Stomach (tissue), 8 donors: ENCODE measurements at regions not wholly inside any gene's neighbourhood (a gene's known extent, or its start where the extent isn't known, plus 50 kb on each side); places are given as distances from the start of the nearest gene placed in this dataset.
"Not testable (repeated sequence)": the region's sequence is repeated elsewhere in the genome, so short reads cannot be mapped to it uniquely, and the experiment has no call there.

Experiments
- DNase-seq, 2 donors: peaks; one replicate each; pipeline versions ENCODE4 v3.0.0 to v3.0.0-alpha.2; 2013 to 2019
- H3K27ac ChIP-seq, 5 donors: fragments of 200-600 bp in 4 of 5; sonication (generic) in 4 of 5; one replicate each; pipeline ENCODE4 v1.5.1; 2013 to 2019; ENCODE audit warnings: mild to moderate bottlenecking in 1 of 5, moderate library complexity in 1 of 5
- H3K27me3 ChIP-seq, 3 donors: fragments of 200-600 bp; sonication (generic); one replicate each; pipeline ENCODE4 v1.5.1; 2017 to 2019; ENCODE audit warnings: mixed run types in 1 of 3
- H3K36me3 ChIP-seq, 4 donors: fragments of 200-600 bp; sonication (generic); 1 replicate in 3 of 4; 2 replicates in 1 of 4; pipeline ENCODE4 v1.5.1; 2016 to 2019
- H3K4me1 ChIP-seq, 4 donors: fragments of 200-600 bp; sonication (generic); one replicate each; pipeline ENCODE4 v1.5.1; 2016 to 2019
- H3K4me3 ChIP-seq, 4 donors: fragments of 200-600 bp; sonication (generic) in 3 of 4; one replicate each; pipeline ENCODE4 v1.5.1; 2016 to 2019; ENCODE audit warnings: mild to moderate bottlenecking in 1 of 4
- H3K9me3 ChIP-seq, 4 donors: fragments of 200-600 bp; sonication (generic); one replicate each; pipeline ENCODE4 v1.5.1; 2016 to 2019
- CTCF ChIP-seq, 7 experiments: fragments of 450-650 bp in 4 of 7; fragments of 200-600 bp in 3 of 7; sonication (generic) in 3 of 7; IDR thresholded peaks; one replicate each; pipeline ENCODE4 v1.5.1; 2016 to 2019; ENCODE audit warnings: antibody characterized with exemption in 7 of 7, control low read depth in 2 of 7, mild to moderate bottlenecking in 1 of 7
- EP300 ChIP-seq: sonication (generic); formaldehyde crosslinking; IDR thresholded peaks from one replicate; pipeline ENCODE4 v1.6.1; 2017; ENCODE audit warnings: antibody characterized with exemption
- POLR2A ChIP-seq, 4 donors: fragments of 450-650 bp; IDR thresholded peaks; one replicate each; pipeline ENCODE4 v1.6.1; 2016; ENCODE audit warnings: antibody characterized with exemption in 4 of 4, control low read depth in 2 of 4, mild to moderate bottlenecking in 1 of 4, moderate library complexity in 1 of 4
- POLR2AphosphoS5 ChIP-seq, 3 donors: sonication (generic); formaldehyde crosslinking; IDR thresholded peaks; one replicate each; pipeline ENCODE4 v1.6.1; 2016; ENCODE audit warnings: antibody characterized with exemption in 3 of 3
- WGBS, 5 donors: extraction: QIAGEN DNeasy Blood & Tissue Kit in 3 of 5; methylation state at CpG; one replicate each; pipeline versions ENCODE4 v1.1.5 to v1.1.7; 2013 to 2018; 5-methylcytosine and 5-hydroxymethylcytosine counted together
- intact Hi-C: fragments of 100-400 bp; cut with DNase I; formaldehyde crosslinking; loops from one replicate; pipeline ENCODE4 v1.15.1; 2023; ENCODE audit warnings: low total_unique reads
- donor health status: healthy with polysubstance abuse.
- donor health status: Bipolar disorder and iron deficiency.
- donor health status: healthy.

- no peaks in the 10 kb centered on the region for H3K4me1 ChIP-seq
- 62 to 87% (median 82%) methylated on average over 3 of the region's 3 CpGs for WGBS, 5 donors
- DNase-seq: no peak
- no peaks in the 10 kb centered on the region for H3K36me3 ChIP-seq
- H3K4me3 ChIP-seq: no peak overlapping the region
- intact Hi-C loops: no loop called here
- H3K27me3 ChIP-seq: no peaks in the 10 kb centered on the region
- no peak for TF ChIP-seq POLR2A (IDR thresholded peaks at IDR 0.05)
- TF ChIP-seq CTCF (IDR thresholded peaks at IDR 0.05): no peak
- no peak for TF ChIP-seq POLR2AphosphoS5 (IDR thresholded peaks at IDR 0.05)
- no peak for TF ChIP-seq EP300
- peaks cover 0 to 47% (median 15%) of the 10 kb centered on the region in 4 donors for H3K9me3 ChIP-seq
- H3K27ac ChIP-seq: no peak overlapping the region
Measured at GRCh38 chr2:76175295-76175694, 464.6 kb upstream of the GCFC2 start.

- H3K27me3 ChIP-seq: no peaks in the 10 kb centered on the region
- no peaks in the 10 kb centered on the region for H3K4me1 ChIP-seq
- intact Hi-C loops: no loop called here
- no peak overlapping the region for H3K4me3 ChIP-seq
- TF ChIP-seq CTCF (IDR thresholded peaks at IDR 0.05): no peak
- no peak for TF ChIP-seq EP300
- no peak for TF ChIP-seq POLR2AphosphoS5 (IDR thresholded peaks at IDR 0.05)
- TF ChIP-seq POLR2A (IDR thresholded peaks at IDR 0.05): no peak
- no peak for DNase-seq
- no peaks in the 10 kb centered on the region for H3K36me3 ChIP-seq
- H3K27ac ChIP-seq: no peak overlapping the region
- whole genome bisulfite sequencing, 5 donors: 43 to 61% (median 47%) methylated on average over 2 of the region's 2 CpGs
- H3K9me3 ChIP-seq: peaks cover 0 to 45% (median 14%) of the 10 kb centered on the region in 4 donors
Measured at GRCh38 chr2:76174505-76174904, 463.8 kb upstream of the GCFC2 start.

- 0 to 60% (median 0%) methylated on average over 1 of the region's 1 CpG for WGBS, 5 donors
- intact Hi-C loops: not testable (repeated sequence)
Measured at GRCh38 chr2:76173206-76173605, 462.5 kb upstream of the GCFC2 start.

DNA sequence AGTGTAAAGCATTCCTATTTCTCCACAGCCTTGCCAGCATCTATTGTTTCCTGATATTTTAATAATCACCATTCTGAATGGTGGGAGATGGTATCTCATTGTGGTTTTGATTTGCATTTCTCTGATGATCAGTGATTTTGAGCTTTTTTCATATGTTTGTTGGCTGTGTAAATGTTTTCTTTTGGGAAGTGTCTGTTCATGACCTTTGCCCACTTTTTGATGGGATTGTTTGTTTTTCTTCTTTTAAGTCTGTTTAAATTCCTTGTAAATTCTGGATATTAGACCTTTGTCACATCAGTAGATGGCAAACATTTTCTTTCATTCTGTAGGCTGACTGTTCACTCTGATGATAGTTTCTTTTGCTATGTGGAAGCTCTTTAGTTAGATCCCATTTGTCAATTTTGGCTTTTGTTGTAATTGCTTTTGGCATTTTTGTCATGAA is 461.5 kb upstream of the GCFC2 start:
- H3K27me3 ChIP-seq, H3K4me1 ChIP-seq, DNase-seq, H3K27ac ChIP-seq, H3K36me3 ChIP-seq, intact Hi-C loops, H3K4me3 ChIP-seq: not testable (repeated sequence)
- peaks cover 0 to 26% (median 10%) of the 10 kb centered on the region in 4 donors for H3K9me3 ChIP-seq

More at GRCh38 chr2:76173206-76173605, 462.5 kb upstream of the GCFC2 start:
- H3K4me1 ChIP-seq, DNase-seq, H3K4me3 ChIP-seq, H3K27ac ChIP-seq, H3K36me3 ChIP-seq, H3K27me3 ChIP-seq: not testable (repeated sequence)
- H3K9me3 ChIP-seq: peaks cover 0 to 33% (median 13%) of the 10 kb centered on the region in 4 donors

DNA sequence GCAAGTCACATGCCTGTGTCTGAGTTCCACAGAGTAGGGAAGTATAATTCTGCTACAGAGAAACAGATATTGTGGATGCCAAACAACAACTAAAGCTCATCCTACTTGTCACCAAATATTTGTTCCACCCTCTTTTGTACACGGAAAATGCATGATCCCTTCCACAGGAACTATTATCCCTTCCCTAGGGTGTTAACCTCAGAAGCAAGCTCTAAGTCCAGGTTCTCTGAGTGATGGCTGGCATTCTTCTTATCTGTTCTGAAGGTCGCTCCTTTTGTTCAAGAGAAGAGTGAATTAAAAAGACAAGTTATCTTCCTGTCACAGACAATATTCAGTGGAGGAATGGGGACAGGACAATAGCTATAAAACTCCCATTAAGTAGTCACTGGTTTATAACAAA is 460.1 kb upstream of the GCFC2 start:
- DNase-seq: no peak
- H3K4me3 ChIP-seq: no peak overlapping the region
- H3K4me1 ChIP-seq: no peaks in the 10 kb centered on the region
- no peak overlapping the region for H3K27ac ChIP-seq
- peaks cover 0 to 21% (median 7%) of the 10 kb centered on the region in 4 donors for H3K9me3 ChIP-seq
- no peaks in the 10 kb centered on the region for H3K36me3 ChIP-seq
- WGBS, 5 donors: 38 to 62% (median 46%) methylated on average over 2 of the region's 2 CpGs
- no peaks in the 10 kb centered on the region for H3K27me3 ChIP-seq
- intact Hi-C loops: no loop called here
- TF ChIP-seq CTCF (IDR thresholded peaks at IDR 0.05): no peak
- no peak for TF ChIP-seq POLR2AphosphoS5 (IDR thresholded peaks at IDR 0.05)
- no peak for TF ChIP-seq EP300
- TF ChIP-seq POLR2A (IDR thresholded peaks at IDR 0.05): no peak
